ENCODE measurements at regions not wholly inside any gene's neighbourhood (a gene's known extent, or its start where the extent isn't known, plus 50 kb on each side); places are given as distances from the start of the nearest gene placed in this dataset.

DNA sequence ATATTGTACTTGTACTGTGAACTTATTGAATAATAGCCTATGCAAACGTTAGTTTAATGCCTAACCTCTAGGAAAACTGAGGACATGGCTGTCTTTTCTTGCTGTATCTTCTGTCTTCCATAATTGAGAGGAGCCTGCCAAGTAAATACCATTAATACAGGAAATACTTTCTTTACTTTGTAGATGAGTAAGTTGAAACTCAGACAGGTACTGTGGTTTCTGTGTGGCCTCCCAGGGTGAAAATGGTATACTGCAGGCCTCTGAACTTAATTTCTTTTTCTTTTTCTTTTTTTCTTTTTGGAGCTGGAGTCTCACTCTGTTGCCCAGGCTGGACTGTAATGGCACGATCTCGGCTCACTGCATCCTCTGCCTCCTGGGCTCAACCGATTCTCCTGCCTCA is 208.8 kb upstream of the ADGRL4 start:
- Histone ChIP-seq H3K9me3 (ENCODE audit: control insufficient read depth, insufficient read depth, low read depth, low read length) (no peaks in the 10 kb centered on the region), H3K27me3 (ENCODE audit: control insufficient read depth, insufficient read depth, low read length) (no peaks in the 10 kb centered on the region), H3K36me3 (ENCODE audit: control insufficient read depth, insufficient read depth, low read length) (no peaks in the 10 kb centered on the region), H3K4me3 (ENCODE audit: low read depth in 2 of 2, low read length in 2 of 2) (no peak overlapping the region), H3K27ac (ENCODE audit: low read length) (no peak overlapping the region), H3K4me1 (ENCODE audit: control insufficient read depth, insufficient read depth, low read length) (no peaks in the 10 kb centered on the region)
- CTCF ChIA-PET: no interaction called here
- ATAC-seq: no peak
- no TSS peak for BruUV-seq (replicated peaks)
- intact Hi-C loops (cut with micrococcal nuclease; ENCODE audit: unreplicated experiment) (no loop called here), in situ Hi-C loops (cut with HindIII; ENCODE audit: low pct_unique_long_range_greater_than_20kb, low sequenced_read_pairs) (no loop called here)
- TF ChIP-seq, protein P1, sequence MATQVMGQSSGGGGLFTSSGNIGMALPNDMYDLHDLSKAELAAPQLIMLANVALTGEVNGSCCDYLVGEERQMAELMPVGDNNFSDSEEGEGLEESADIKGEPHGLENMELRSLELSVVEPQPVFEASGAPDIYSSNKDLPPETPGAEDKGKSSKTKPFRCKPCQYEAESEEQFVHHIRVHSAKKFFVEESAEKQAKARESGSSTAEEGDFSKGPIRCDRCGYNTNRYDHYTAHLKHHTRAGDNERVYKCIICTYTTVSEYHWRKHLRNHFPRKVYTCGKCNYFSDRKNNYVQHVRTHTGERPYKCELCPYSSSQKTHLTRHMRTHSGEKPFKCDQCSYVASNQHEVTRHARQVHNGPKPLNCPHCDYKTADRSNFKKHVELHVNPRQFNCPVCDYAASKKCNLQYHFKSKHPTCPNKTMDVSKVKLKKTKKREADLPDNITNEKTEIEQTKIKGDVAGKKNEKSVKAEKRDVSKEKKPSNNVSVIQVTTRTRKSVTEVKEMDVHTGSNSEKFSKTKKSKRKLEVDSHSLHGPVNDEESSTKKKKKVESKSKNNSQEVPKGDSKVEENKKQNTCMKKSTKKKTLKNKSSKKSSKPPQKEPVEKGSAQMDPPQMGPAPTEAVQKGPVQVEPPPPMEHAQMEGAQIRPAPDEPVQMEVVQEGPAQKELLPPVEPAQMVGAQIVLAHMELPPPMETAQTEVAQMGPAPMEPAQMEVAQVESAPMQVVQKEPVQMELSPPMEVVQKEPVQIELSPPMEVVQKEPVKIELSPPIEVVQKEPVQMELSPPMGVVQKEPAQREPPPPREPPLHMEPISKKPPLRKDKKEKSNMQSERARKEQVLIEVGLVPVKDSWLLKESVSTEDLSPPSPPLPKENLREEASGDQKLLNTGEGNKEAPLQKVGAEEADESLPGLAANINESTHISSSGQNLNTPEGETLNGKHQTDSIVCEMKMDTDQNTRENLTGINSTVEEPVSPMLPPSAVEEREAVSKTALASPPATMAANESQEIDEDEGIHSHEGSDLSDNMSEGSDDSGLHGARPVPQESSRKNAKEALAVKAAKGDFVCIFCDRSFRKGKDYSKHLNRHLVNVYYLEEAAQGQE (IDR thresholded peaks at IDR 0.05; ENCODE audit: insufficient read depth in 1 of 2, low read depth in 2 of 2, low read length in 1 of 2): no peak
- TF ChIP-seq POLR2AphosphoS5 (IDR thresholded peaks at IDR 0.05; ENCODE audit: low read depth, low read length) (no peak), SIN3A (IDR thresholded peaks at IDR 0.05; ENCODE audit: borderline replicate concordance, insufficient read depth, low read depth, low read length) (no peak), TCF7L2 (IDR thresholded peaks at IDR 0.05; ENCODE audit: low read depth, low read length) (no peak)
- TF ChIP-seq, protein P2, sequence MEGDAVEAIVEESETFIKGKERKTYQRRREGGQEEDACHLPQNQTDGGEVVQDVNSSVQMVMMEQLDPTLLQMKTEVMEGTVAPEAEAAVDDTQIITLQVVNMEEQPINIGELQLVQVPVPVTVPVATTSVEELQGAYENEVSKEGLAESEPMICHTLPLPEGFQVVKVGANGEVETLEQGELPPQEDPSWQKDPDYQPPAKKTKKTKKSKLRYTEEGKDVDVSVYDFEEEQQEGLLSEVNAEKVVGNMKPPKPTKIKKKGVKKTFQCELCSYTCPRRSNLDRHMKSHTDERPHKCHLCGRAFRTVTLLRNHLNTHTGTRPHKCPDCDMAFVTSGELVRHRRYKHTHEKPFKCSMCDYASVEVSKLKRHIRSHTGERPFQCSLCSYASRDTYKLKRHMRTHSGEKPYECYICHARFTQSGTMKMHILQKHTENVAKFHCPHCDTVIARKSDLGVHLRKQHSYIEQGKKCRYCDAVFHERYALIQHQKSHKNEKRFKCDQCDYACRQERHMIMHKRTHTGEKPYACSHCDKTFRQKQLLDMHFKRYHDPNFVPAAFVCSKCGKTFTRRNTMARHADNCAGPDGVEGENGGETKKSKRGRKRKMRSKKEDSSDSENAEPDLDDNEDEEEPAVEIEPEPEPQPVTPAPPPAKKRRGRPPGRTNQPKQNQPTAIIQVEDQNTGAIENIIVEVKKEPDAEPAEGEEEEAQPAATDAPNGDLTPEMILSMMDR (IDR thresholded peaks at IDR 0.05): no peak
- DNase-seq (ENCODE audit: low read depth, low spot score): no peak
- POLR2A ChIA-PET: no interaction called here

DNA sequence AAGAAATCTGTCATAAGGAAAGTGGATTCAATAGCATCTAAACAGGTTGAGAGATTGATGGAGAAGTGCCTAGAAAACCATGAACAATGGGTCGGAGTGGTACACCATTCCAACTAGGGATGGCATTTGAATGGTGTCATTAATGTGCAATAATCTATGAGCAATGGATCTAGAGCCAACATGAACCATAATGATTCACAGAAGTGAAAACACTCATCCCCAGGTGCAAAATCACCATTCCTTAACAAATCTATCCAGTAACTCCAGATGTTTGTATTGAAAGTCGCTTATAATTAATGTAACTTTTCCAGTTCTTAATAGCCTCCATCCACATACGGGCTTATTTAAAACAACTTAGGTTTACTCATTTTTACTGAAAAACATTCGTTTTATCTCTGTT is 201.3 kb upstream of the ADGRL4 start:
- H3K27me3 ChIP-seq (ENCODE audit: control insufficient read depth, insufficient read depth, low read length): no peaks in the 10 kb centered on the region
- in situ Hi-C loops (cut with HindIII; ENCODE audit: low pct_unique_long_range_greater_than_20kb, low sequenced_read_pairs) (no loop called here), intact Hi-C loops (cut with micrococcal nuclease; ENCODE audit: unreplicated experiment) (no loop called here)
- DNase-seq (ENCODE audit: low read depth, low spot score): no peak
- no TSS peak for BruUV-seq (replicated peaks)
- no peak overlapping the region for H3K4me3 ChIP-seq (ENCODE audit: low read depth in 2 of 2, low read length in 2 of 2)
- TF ChIP-seq TCF7L2 (IDR thresholded peaks at IDR 0.05; ENCODE audit: low read depth, low read length) (no peak), SIN3A (IDR thresholded peaks at IDR 0.05; ENCODE audit: borderline replicate concordance, insufficient read depth, low read depth, low read length) (no peak)
- TF ChIP-seq, protein P1 (IDR thresholded peaks at IDR 0.05; ENCODE audit: insufficient read depth in 1 of 2, low read depth in 2 of 2, low read length in 1 of 2): no peak
- no peaks in the 10 kb centered on the region for H3K36me3 ChIP-seq (ENCODE audit: control insufficient read depth, insufficient read depth, low read length)
- ChIA-PET POLR2A (no interaction called here), CTCF (no interaction called here)
- no peak for ATAC-seq
- no peaks in the 10 kb centered on the region for H3K4me1 ChIP-seq (ENCODE audit: control insufficient read depth, insufficient read depth, low read length)
- no peaks in the 10 kb centered on the region for H3K9me3 ChIP-seq (ENCODE audit: control insufficient read depth, insufficient read depth, low read depth, low read length)
- no peak overlapping the region for H3K27ac ChIP-seq (ENCODE audit: low read length)

Measured in Panc1 (cell line).